Astrocyte of the hippocampus (primary cell): ENCODE measurements at regions not wholly inside any gene's neighbourhood (a gene's known extent, or its start where the extent isn't known, plus 50 kb on each side); places are given as distances from the start of the nearest gene placed in this dataset.

Source experiments
- DNase-seq: peaks from one replicate; pipeline ENCODE4 v3.0.0; 2011; ENCODE audit warnings: low read depth, low spot score

DNA sequence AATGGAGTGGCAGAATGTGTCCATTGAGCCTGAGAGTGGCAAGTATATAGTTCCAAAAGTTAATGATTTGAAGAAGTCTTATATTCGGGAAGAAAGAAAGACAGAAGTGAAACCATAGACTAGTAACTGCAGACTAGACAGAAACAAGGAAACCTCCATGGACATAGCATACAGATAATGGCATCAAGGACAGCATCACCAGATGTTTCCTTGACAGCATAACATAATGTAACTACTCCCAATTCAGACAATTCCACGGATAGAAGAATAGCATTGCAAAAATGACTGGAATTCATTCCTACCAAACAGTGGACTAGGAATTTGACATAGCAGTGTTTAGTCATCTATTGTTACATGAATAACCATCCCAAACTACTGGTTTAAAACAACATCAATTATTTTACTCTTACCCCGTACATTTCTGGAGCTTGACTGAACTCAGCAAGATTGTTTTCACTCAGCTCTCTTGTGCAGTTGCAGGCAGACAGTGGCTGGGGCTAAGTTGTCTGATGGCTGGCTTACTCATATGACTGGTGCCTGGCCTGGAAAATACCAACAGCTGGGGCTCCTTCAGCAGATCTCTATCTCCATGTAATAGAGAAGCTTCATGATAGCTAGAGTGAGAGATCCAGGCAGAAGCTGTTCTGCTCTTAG lies 109.7 kb upstream of the GADL1 start:
- DNase-seq = peak; percentile 86

DNA sequence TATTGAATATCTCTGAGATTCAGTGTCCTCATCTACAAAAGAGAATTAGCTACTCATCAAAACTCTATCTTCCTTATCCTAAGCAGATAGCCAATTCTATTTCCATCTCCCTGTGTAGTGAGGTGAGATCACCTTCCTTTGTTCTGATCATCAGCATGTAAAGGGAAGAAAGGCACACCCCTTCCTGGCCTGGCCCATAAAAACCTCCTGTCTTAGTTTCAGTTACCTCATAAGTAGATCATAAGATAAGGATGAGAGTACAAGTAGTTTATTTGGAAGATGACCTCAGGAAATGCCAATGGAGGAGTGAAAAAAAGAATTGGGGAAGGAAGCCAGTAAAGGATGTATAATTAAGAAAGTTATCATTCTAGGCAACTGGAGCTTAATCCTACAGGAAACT lies 114.5 kb upstream of the GADL1 start:
- no peak for DNase-seq

DNA sequence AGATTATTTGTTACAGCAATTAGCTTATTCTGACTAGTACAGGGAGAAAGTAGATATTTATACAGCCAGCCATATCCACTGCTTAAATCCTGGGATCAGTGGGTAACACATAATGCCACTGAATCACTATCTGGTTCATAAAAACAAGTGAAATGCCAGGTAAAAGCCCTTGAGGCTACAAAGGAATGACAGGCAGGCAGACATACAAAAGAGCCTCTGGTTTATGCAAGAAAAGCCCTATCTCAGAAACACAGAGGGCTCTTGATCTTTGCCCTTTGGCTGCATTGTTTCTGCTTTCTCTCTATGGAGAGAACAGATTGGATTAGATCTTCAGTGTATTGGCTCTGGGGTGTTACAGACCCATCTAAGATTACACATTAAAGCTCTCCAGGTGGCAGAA lies 115.4 kb upstream of the GADL1 start:
- peak; percentile 50 for DNase-seq

DNA sequence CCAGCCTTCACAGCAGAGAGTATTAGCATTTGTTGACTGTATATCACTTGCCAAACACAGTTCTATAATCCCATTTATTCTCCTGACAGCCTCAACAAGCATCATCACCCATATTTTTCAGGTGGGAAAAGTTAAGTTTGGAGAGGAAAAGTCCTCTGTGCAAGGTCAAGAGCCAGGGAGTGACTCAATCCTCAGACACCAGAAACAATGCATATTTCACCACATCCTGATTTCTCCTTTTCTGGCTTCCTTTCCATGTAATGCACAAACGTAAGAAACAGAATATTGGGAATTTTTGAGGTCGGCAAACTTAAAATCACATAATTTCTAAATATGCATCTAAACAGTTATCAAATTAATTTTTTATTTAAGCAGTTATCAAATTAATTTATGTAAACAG lies 116.0 kb upstream of the GADL1 start:
- peak; percentile 23 for DNase-seq

DNA sequence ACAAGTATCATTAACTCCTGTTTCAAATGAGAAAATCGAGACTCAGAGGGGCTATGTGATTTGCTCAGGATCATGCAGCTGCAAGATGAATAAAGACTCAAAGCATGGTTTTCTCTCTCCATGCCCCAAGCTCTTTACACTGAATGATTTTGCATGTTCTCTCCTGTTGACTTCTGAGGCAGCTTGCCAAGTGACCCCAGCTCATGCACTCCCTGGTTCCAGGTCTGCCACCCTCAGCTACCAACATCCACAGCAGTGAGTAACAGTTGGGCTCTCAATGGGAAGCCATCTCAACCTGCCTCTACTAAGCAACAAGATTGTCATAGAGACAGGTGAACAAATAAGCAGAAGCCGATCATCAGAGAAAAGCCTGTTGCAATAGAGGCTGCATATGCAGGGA lies 116.9 kb upstream of the GADL1 start:
- DNase-seq = no peak

DNA sequence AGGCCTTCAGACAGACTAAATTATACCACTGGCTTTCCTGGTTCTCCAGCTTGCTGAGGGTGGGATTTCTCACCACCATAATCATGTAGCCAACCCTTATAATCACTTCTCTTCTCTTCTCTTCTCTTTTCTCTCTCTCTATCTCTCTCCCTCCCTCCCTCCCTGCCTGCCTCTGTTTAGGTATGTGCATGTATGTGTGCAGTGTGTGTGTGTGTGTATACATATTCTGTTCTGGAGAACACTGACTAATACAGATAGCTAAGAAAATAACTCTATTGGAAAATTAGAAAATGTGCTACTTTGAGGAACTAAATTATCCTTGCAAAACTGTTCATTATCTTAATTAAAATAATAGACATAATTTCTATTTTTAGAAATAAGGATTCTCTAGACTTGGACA lies 118.6 kb upstream of the GADL1 start:
- no peak for DNase-seq

DNA sequence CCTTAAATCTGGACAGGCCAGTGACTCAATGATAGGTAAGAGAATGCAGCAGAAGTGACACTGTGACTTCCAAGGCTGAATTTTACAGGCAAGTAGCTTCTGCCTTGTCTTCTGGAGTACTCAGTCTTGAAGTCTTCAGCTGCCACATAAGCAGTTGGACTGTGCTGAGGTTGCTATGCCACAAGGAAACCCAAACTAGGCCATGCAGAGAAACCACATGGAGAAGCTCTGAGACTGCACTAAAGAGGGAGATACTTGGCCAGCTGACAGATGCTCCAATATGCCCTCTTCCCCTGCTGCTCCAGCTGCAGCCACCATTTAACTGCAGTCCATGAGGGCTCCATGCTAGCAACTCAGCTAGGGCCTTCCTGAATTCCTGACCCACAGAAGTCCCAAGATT lies 119.4 kb upstream of the GADL1 start:
- DNase-seq = no peak

DNA sequence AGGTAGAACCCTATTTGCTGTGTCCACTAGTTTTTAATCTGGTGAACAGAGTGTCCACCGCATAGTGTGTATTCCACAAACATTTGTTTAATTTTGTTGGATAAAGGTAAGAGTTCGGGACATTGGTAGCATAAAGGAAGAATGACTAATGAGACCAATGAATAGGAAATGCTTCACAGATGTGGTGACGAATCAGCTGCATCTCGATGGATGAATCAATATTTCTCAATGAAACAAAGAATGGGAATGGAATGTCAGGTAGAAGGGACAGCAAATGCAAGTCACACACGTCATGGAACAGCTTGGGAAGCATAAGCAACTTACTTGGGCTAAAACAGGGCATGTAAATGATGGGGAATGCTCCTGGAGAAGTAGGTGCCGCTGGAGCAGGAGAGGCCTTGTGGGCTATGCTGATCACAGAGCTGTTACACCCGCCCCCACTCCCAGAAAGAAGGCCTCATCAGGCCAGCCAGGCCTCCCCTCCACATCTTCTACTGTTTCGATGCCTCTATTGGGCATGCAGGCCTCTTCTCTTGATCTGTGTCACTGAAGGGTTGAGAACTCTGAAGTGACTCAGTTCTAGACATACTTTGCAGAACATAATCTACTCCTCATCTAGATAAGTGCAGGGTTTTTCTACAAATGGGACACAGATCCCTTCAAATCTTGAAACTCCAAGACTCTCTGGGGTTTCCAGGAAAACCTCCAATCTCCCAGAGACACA lies 120.0 kb upstream of the GADL1 start:
- no peak for DNase-seq

DNA sequence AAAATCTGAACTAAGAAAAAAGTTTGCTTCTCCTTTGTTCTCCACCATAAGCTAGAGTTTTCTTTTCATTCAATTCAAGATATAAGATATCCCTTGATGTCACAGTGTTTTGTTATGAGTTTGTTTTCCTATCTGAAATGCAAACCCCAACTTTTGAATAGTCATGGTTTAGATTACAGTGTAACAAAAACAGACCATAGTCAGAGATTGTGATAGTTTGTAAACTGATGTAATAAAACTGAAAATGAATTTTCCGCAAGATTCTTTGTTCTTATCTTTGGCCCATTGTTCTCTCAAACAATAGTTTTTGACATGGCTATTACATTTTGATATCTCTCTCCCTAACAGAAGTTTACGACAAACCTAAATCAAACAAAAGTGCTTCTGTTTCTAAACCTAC lies 121.7 kb upstream of the GADL1 start:
- no peak for DNase-seq

DNA sequence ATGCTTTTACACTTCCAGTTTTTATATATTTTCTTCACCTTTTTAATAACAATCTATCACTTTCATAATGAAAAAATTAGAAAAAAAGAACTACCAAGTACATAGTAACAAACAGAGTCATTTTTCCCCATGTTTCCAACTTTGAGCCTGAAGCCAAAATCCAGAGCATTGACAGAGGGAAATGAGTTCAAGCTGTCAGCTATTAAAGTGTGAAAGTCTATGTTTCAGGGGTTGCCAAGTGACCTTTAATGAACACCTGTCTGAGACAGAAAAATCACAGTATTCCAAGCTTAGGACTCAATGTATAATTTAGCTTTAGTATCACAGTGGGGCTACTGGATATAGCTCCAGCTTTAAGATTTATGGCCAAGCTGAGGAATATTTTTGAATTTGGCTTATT lies 128.3 kb upstream of the GADL1 start:
- DNase-seq = no peak

DNA sequence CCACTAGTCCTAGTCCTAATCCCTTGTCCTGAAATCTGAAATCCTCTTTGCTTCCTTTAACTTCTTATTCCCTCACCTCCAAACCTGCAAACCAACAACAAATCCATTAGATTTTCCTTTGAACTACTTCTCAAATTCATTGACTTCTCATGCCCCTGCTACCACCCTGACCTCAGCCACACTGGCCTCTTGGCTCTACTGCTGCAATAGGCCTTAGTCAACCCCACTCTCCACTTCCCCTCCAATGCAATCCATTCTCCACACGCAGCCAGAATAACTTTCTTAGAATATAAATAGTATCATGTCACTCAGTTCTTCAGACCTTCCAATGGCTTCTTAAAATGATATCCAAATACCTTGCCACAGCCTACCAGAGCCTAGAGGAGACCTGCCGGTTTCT lies 131.1 kb upstream of the GADL1 start:
- DNase-seq = no peak

DNA sequence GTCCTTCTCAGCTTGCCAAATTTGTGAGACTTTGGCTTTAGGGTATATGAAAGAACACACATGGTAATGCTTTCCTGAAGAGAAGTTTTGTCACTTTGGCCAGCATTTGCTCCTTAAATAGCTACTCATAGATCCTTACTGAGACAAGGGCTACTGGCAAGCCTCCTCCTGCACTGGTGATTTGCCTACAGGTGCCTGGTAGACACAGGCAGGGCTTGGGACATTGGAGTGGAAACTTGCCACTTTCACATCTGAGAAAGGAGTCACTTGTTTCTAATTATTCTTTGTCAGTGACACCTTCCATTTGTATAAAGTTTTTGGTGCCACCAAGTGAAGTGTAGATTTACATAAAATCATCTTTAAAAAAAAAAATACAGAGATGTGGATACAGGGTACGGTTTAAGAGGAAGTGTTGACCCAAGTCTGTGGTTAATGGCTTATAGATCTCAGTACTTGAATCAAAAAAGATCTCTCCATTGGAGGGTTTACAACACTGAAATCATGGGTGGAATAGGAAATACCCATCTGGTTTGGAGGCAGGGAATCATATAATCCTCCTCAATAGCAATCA lies 132.8 kb upstream of the GADL1 start:
- DNase-seq = no peak

DNA sequence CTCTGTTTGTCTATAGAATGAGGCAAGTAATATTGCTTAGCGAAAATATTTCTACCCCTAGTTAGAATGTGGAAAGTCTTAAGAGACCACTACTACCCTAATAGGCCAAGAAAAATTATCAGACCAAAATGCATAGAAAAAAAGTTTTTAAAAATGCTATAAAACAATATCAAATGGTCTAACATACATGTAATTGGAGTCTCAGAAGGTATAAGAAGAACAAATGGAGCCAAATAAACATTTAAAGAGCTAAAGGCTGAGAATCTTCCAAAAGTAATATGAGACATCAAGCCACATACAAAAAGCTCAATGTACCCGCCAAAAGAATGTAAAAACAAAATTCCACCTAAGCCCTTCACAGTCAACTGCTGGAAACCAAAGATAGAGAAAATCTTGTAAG lies 133.5 kb upstream of the GADL1 start:
- DNase-seq = no peak

DNA sequence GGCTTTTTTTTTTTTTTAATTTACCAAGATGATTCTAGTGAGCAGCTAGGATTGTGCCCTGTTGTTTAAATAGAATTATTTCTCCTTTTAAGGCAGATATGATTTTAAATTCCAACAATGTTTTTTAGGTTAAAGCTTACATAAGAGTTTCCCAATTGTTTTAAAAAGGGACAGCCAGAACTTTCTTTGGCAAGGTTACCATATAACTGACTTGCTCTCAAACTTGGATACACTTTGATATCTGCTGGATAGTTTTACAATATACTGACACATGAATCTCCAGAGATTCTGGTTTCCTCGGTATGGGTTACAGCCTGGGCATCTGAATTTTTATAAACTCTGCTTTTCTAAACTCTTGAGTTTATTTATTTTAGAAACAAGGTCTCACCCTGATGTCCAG lies 134.3 kb upstream of the GADL1 start:
- no peak for DNase-seq

DNA sequence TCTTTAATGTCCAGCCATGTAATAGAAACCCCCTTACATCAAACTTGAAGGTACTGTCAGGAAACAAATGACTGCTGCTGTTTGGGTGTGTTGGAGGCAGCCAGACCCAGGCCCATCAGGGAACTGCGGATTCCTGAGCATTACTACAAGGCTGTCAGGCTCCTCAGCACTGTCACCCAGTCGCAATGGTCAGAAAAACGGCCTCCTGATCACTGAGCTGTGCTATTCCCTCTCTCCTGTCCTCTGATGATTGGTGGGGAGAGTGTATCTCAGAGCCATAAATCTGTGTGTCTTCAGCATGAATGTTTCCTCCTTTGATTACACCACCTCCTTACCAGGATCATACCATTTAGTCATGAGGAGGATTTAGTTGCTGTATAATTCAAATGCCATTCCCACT lies 135.2 kb upstream of the GADL1 start:
- no peak for DNase-seq

DNA sequence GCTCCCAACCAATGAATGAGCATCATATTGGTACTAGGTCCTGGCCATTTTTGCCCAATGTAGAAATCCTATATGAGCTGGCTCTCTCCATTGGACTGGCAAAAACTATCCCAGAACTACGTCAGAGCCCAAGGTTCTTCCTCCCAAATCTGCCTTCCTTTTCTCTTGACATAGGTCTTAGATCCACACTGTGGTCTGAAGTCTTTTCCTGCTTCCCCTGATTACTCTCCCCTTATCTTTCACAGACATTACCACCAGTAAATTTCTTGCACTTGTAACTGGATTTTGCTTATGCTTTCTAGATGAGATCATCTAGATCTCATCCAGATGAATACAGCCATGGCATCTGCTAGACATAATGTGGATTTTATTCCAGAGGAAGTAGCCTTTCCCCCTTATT lies 141.2 kb upstream of the GADL1 start:
- no peak for DNase-seq

DNA sequence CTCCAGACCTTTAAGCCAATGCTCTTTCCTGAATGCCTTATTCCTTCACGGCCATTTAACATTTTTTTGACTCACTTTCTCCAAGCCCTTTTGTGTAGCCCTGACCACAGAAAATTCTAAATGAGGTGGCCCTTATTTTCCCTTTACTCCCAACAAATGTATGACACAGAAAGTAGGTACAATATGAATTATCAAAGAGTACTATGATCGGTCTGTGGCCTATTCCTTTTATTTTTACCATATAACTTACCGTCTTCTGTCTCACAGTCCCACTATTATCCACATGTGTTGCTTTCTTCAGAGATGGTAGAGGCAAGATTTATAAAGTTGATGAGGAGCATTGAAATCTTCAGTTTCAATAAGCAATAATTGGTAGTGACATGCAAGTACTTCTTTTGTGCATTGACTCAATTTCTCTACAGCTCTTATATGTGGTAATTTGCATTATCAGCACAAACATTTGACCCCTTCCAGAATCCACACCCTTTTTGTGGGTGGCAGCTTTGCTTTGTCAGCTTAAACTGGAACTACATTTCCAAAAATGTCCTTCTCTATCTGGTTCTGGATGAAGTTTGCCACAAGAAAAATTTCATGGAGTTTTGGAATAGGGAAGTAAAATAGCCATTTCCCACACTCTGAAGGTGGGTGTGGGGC lies 143.8 kb upstream of the GADL1 start:
- no peak for DNase-seq

DNA sequence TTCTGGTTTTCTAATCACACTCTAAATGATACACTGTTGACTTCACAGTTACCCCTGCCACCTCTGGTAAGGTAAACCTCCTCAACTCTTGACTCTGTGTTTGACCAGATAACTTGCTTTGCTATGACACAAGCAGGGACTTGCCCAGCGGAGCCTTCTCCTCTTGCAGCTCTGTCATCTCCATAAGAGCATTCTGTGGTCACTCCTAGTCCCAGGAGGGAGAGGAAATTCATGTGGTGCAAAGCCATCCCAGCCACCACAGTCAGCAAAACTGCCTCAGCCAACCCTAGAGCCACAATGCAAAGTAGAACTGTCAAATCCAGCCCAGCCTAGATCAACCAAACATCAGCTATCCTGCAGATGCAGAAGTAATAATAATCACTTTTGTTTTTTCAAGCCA lies 144.7 kb upstream of the GADL1 start:
- DNase-seq = peak; percentile 13

DNA sequence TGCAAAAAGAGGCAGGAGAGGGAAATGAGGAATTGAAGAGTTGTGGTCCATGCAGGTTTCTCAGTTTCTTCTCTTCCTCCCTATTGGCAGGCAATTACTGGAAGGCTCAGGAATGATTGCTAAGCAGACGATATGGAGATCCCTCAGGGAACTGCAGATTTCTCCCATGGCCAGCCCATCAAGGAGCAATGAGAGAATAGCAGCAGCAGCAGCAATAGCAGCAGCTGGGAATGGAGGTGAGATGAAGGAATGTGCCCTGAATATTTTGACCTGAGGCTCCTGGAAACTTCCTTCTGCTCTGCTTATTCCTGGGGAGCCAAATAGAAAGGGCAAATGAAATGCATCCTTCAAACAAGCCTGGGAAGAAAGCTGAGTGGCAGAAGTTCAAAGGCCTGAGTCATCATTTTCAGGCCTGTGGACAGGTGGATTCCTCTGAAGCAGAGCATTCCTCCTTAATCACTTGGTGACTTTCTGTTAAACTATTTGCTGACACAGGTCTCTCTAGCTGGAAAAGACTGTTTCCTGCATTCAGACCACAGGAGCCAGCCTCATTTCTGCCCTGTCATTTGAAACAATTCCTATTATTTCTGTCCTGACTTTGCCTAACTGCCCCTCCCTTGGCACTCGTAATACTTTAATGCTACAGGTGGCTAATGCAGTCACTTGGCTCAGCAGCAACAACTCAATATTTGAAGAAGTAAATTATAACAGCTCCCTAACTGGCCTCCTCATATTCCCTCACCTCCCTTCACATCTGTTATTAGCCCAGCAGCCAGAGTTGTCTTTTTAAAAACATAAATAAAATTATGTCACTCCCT lies 146.9 kb upstream of the GADL1 start:
- peak; percentile 95 for DNase-seq

DNA sequence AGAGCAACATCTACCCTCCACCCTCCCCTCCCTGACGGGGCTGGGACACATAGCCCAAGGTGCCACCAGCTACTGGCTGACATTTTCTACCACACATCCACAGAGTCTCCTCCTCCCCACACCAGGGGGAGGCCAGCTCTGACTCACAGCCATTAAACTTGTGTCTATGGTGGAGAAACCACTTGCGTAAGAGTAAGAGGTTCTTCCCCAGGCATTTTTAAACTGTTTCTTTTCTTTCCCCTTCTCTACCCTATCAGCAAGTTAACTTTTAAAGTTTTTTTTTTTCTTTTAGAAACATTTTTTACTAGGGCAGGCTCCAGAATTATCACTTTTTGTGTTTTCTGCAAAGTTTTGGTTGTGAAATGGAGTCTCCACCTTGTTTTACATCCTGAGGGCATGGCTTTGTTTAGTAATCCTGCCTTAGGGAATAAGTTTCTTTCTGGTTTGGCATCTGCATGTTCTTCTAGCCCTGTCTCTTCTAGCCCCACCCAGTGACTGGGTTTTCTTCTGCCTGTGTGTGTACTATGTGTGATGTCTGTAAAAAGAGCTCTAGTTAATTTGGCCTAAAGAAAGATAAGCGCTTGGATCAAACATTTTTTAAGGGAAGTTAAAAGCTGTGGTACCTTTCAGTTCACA lies 148.8 kb upstream of the GADL1 start:
- no peak for DNase-seq

DNA sequence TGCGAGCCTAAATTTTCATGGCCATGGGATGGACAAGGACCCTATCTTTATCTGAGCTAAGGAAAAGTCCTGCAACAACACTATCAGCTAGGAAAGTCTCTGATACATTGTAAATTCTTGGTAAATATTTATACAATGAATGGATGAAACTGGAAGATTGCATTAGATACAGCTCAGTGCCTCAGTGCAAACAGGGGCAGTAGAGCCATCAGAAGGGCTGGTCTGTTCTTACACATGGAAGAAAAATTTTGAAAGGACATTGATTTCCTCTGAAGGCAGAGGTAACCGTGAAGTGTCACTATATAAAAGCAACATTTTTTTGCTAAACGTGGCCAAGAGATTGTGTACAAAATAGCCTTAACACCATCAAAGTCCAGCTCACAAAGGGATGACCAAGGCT lies 153.2 kb upstream of the GADL1 start:
- DNase-seq = no peak

DNA sequence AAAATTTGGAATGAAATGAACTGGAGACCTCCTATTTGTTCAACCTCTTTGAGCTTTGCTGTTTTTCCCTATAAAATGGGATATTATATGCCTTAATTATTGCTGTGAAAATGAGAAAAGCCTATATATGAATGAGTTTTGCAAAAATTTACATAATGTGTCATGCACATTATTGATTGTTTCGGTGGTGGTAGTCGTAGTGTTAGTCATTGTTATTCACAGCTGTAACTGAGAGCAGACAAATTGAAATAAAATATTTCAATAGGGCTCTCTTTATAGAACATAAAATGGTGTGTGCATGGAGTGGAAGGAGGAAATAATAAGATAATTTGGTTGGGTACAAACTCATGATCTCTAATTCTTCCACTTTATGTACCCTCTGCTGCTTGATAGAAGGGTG lies 153.7 kb upstream of the GADL1 start:
- no peak for DNase-seq
